ENCODE measurements at regions not wholly inside any gene's neighbourhood (a gene's known extent, or its start where the extent isn't known, plus 50 kb on each side); places are given as distances from the start of the nearest gene placed in this dataset.

DNA sequence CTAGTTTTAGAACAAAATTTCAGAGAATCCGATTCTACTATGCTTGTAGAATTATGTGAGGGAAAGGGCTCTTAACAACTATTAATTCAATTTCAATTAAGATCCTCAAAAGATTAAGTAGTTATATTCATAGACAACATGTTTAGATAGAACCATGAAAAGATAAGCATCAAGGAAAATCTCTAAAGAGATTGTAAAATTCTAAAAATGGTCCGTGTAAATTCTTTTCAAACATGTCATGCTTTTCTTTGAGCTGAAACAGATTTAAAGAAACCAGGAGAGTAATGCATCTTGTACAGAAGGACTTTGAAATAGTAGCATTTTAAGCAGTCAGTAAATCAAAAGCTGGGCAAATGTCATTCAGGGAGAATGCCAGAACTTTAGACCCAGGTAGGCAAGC is 1080.6 kb upstream of the B3GALT2 start:
- DNase-seq (ENCODE audit: low read depth): no peak

DNA sequence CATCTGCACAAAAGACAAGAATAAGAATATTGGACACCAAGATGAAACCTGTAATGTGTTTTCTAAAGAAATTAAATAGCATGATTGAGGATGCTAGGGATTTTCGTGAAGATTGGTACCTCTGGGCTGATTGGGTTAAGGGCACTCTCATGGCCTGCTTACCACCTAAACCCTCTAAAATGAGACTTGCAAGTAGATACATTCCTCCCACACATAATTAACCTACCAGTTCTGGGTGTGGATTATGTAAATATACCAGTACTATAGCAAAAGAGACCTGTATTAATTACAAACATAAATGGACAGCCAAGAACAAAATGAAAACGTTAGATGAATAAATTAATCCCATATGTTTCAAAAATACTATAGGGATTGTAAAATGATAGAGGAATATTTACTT is 1069.6 kb upstream of the B3GALT2 start:
- DNase-seq (ENCODE audit: low read depth): no peak

DNA sequence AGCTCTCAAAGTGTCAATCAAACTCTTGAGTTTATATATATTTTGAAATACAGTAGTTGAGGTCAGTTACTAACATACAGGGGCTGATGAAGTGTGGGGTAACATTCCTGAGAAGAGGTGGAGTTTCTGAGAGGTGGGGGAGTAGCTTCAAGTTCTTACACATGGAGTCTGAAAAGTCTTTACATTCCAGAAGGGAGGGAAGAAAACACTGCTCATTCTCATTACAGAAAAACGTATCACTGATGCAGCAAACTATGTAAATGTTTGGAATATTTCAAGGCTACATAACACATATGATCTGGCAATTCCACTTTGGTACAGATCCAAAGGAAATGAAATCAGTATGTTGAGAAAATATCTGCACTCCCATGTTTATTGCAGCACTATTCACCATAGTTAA is 1065.8 kb upstream of the B3GALT2 start:
- no peak for DNase-seq (ENCODE audit: low read depth)

DNA sequence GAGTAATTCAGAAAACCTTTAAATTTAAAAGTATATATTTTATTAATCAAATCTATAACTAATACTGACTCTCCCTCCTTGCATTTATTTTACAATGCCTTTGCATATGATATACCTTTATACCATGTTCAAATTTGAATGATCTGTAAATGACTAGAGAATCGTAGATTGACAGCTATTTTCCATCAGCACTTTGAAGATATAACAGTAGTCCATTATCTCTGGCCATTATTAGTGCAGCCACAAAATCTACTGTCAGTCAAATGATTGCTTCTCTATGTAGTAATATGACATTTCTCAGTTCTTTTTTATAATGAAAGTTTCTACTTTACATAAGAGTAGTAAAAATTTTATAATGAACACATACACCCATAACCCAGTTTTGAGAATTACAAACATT is 1054.8 kb upstream of the B3GALT2 start:
- DNase-seq (ENCODE audit: low read depth): no peak

- DNase-seq (ENCODE audit: low read depth): no peak
These were observed 1046.7 kb upstream of the B3GALT2 start for GRCh38 chr1:194233069-194233468.

DNA sequence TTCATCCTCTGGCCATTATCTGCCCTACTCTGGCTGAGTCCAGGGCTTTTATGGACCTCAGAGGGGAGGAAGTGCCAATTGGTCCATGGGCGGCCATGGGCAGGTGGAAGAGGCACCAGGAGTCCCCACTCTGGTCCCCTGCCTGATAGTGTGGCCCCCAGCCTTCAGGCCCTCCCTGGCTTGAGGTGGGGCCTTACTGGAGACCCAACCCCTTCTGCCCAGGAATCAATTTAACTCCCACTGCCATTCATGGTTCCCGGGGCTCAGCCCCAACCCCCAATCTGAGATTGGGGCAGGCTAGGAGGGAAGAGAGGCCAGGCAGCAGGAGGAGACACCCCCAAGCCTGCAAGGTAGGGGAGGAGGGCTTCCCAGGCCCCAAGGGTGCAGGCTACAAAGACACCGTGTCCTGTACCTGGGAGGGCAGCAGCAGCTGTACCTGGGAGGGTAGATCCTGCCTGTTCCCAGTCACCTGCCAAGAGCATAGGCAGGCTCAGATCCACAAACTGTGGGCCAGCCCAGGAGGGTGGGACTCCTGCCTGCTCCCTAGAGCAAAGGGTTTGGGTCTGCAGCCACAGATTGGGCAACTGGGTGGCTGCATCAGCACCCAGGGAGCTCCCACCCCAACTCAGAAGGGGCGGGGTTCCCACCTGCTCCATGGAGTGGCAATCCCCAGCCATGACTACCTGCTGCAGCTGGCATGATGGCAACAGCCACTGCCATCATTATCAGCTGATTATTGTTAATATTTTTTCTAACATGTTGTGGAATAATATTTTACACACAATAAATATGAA is 1044.1 kb upstream of the B3GALT2 start:
- no peak for DNase-seq (ENCODE audit: low read depth)

DNA sequence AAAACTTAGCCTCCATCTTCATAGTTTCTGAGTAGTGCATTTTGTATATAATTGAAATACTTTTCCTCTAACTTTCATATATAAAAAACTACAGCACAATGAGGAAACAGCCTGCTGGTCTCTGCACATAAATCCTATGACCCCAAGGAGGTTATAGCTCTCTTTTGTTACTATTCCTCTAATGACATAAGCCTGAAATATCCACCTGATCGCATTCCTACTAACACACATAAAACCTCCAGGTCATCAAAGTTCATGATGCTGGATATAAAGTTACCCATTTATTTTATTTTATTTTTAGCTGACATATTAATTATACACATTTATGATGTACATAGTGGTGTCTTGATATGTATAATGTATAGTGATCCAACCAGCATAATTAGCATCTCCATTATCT is 1042.0 kb upstream of the B3GALT2 start:
- DNase-seq (ENCODE audit: low read depth): no peak

GRCh38 chr1:194227161-194227560 is 1040.7 kb upstream of the B3GALT2 start:
- no peak for DNase-seq (ENCODE audit: low read depth)

GRCh38 chr1:194225821-194226220 is 1039.4 kb upstream of the B3GALT2 start:
- no peak for DNase-seq (ENCODE audit: low read depth)

DNA sequence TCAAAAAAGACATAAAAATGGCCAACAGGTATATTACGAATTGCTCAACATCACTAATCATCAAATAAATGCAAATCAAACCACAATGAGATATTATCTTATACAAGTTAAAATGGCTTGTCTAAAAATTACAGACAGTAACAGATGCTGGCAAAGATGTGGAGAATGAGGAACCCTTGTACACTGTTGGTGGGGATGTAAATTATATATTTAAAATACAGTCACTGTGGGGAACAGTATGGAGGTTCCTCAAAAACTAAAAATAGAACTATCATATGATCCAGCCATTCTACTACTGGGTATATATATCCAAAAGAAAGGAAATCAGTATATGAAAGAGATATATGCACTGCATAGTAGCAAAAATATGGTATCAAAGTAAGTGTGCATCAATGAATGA is 1037.2 kb upstream of the B3GALT2 start:
- DNase-seq (ENCODE audit: low read depth): no peak

- no peak for DNase-seq (ENCODE audit: low read depth)
These were observed 1029.0 kb upstream of the B3GALT2 start for GRCh38 chr1:194215448-194215847.

DNA sequence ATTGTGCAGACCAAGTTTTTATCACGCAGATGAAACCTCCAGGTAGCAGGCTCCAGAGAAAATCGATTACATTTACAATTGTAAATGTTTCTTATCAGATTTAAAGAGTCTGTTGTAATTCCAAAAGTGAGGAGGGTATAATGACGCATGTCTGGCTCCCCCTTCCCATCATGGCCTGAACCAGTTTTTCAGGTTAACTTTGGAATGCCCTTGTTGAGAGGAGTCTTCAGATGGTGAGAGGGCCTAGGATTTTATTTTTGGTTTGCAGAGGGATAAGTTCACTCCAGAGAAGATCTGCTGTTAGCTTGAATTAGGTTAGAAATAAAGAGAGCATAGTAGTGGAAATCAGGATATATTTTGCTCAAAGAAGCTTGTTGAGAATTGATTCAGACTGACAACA is 1028.3 kb upstream of the B3GALT2 start:
- DNase-seq (ENCODE audit: low read depth): no peak

DNA sequence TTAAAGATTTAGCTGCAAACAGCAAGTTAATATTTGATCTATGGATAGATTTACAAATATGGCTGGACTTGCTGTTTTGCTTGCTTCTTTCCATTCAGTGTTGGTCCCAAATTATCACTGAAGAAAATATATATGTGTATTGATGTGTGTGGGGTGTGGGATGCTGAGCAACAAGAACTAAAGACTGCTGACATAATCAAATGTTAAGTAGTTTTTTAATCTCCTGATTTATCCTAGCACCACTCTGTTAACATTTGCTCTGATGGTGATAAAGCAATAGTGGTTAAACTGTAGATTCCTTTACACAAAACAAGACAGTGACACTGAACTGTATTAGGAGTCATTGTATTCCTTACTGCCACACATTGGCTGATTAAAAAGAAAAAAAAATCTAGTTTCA is 1023.5 kb upstream of the B3GALT2 start:
- no peak for DNase-seq (ENCODE audit: low read depth)

DNA sequence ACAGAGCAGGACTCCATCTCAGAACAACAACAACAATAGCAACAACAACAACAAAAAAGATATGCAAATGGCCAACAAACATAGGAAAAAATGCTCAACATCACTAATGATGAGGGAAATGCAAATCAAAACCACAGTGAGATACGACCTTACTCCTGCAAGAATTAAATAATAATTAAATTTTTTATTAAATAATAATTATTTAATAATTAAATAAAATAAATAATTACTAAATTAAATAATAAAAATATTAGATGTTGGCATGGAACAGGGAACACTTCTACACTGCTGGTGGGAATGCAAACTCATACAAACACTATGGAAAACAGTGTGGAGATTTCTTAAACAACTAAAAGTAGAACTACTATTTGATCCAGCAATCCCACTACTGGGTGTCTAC is 1022.3 kb upstream of the B3GALT2 start:
- DNase-seq (ENCODE audit: low read depth): no peak

GRCh38 chr1:194196562-194196961 is 1010.1 kb upstream of the B3GALT2 start:
- DNase-seq (ENCODE audit: low read depth): no peak

GRCh38 chr1:194194724-194195123 is 1008.3 kb upstream of the B3GALT2 start:
- no peak for DNase-seq (ENCODE audit: low read depth)

DNA sequence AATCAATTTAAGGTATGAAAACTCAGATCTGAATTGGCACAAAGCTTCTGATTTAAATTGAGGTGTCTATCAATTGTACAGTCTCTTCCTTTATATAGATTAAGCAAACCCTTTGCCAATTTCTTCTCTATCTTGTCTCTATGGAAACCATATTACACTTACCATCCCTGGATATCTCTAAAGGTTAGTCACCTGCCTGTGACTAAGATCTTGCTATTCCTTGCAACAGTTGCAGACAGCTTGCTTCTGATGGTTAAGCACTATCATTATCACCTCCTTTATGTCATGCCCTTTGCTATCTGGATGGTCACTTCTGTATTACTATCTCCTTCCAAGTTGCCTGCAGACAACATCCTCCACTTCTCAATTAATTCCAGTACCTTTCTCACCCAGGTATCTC is 998.6 kb upstream of the B3GALT2 start:
- DNase-seq (ENCODE audit: low read depth): no peak

GRCh38 chr1:194184425-194184824 is 998.0 kb upstream of the B3GALT2 start:
- no peak for DNase-seq (ENCODE audit: low read depth)

DNA sequence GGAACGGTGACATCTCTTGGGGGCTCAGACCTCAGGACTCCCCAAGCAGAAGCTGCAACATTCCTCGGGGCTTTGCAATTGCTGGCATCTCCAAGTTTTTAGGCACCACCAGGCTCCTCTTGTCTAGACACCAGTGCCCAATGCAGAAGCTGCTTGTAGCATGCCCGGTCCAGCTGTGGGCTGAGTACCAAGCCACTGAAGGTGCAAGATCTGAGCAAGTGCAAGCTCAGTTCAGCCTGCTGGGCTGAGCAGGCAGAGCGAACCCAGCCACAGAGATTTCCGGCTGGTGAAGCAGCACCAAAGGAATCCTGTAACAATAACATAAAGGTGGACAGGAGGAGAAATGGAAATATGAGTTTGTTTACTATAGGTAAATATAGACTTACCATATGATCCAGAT is 995.4 kb upstream of the B3GALT2 start:
- DNase-seq (ENCODE audit: low read depth): no peak

- no peak for DNase-seq (ENCODE audit: low read depth)
These were observed 989.8 kb upstream of the B3GALT2 start for GRCh38 chr1:194176212-194176611.

DNA sequence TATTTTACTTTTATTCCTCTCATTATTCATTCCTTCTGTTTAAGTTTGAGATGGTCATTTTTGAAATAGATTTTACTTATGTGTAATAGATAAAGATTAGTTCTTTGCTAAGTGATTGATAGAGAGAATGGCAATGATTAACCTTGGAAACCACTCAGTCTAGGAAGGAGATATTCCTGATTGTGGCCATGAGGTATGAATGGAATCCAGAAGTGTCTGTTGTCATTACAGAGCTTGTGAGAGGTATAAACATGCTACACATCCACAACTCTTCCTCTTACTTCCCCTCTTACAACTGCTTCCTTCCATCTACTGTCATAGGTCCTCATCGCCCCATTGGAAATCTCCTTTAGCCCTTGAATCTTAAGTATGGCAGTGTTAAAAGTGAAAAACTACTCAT is 988.8 kb upstream of the B3GALT2 start:
- no peak for DNase-seq (ENCODE audit: low read depth)

DNA sequence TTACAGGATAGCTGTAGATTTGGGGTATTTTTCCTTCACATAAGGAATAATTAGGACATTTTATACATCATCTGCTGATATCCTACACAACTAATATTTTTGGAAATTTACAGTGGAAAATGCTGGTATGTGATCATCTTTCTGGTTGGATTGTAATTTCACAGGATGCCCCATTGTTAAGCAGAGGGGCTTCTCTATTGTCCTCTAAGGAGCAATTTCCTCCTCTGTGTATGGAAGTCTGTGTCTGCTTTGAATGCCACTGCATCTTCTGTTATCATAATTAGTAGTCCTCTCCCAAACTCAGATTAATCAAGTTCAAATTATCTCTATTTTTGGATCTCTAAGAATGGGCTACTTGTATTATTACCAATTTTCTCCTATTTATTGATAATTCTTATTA is 988.1 kb upstream of the B3GALT2 start:
- DNase-seq (ENCODE audit: low read depth): no peak

GRCh38 chr1:194171596-194171995 is 985.2 kb upstream of the B3GALT2 start:
- DNase-seq (ENCODE audit: low read depth): no peak

- DNase-seq (ENCODE audit: low read depth): no peak
These were observed 981.7 kb upstream of the B3GALT2 start for GRCh38 chr1:194167956-194168640.

Data from T follicular helper cell (primary cell).